Activated CD4-positive, CD25-positive, alpha-beta regulatory T cell treated with anti-CD3 and anti-CD28 coated beads, Interleukin-2, amount 50 U/mL, for 24 hours (primary cell): ENCODE measurements at regions not wholly inside any gene's neighbourhood (a gene's known extent, or its start where the extent isn't known, plus 50 kb on each side); places are given as distances from the start of the nearest gene placed in this dataset.

Experiments used
- ATAC-seq, 2 donors: fragments of 150-1000 bp; cut with Tn5 transposase; one replicate each; pipeline ENCODE4 v1.10.0; 2021; ENCODE audit warnings: mild to moderate bottlenecking in 1 of 2, moderate library complexity in 1 of 2

GRCh38 chr11:15745266-15745665 is 611.1 kb downstream of the SOX6 start:
- peak in 1 of 2 donors; percentile 17 for ATAC-seq

GRCh38 chr11:15747671-15748070 is 608.7 kb downstream of the SOX6 start:
- no peak for ATAC-seq

- no peak for ATAC-seq
Observed at GRCh38 chr11:15748132-15748531, 608.2 kb downstream of the SOX6 start.

- no peak for ATAC-seq
Observed at GRCh38 chr11:15748741-15749140, 607.6 kb downstream of the SOX6 start.

- ATAC-seq = no peak
Observed at GRCh38 chr11:15750535-15751308, 605.6 kb downstream of the SOX6 start.

GRCh38 chr11:15754221-15754620 is 602.1 kb downstream of the SOX6 start:
- no peak for ATAC-seq

GRCh38 chr11:15757048-15757698 is 599.2 kb downstream of the SOX6 start:
- ATAC-seq = no peak

GRCh38 chr11:15758857-15759465 is 597.4 kb downstream of the SOX6 start:
- no peak for ATAC-seq

GRCh38 chr11:15761235-15761634 is 595.1 kb downstream of the SOX6 start:
- no peak for ATAC-seq

GRCh38 chr11:15764326-15764725 is 592.0 kb downstream of the SOX6 start:
- ATAC-seq = no peak

GRCh38 chr11:15764948-15765347 is 591.4 kb downstream of the SOX6 start:
- ATAC-seq = no peak

- ATAC-seq = no peak
Observed at GRCh38 chr11:15765530-15765929, 590.8 kb downstream of the SOX6 start.

- ATAC-seq = no peak
Observed at GRCh38 chr11:15768321-15768720, 588.0 kb downstream of the SOX6 start.

GRCh38 chr11:15769203-15769602 is 587.1 kb downstream of the SOX6 start:
- no peak for ATAC-seq

GRCh38 chr11:15770798-15771414 is 585.4 kb downstream of the SOX6 start:
- no peak for ATAC-seq

GRCh38 chr11:15772547-15772946 is 583.8 kb downstream of the SOX6 start:
- ATAC-seq = no peak

- no peak for ATAC-seq
Observed at GRCh38 chr11:15772981-15773380, 583.4 kb downstream of the SOX6 start.

GRCh38 chr11:15773476-15774387 is 582.6 kb downstream of the SOX6 start:
- ATAC-seq = no peak

- no peak for ATAC-seq
Observed at GRCh38 chr11:15774388-15774939, 581.9 kb downstream of the SOX6 start.

- ATAC-seq = no peak
Observed at GRCh38 chr11:15775015-15775541, 581.3 kb downstream of the SOX6 start.

GRCh38 chr11:15775797-15776196 is 580.5 kb downstream of the SOX6 start:
- no peak for ATAC-seq

GRCh38 chr11:15776366-15776765 is 580.0 kb downstream of the SOX6 start:
- no peak for ATAC-seq
